GM23248 (cell line): ENCODE measurements at regions not wholly inside any gene's neighbourhood (a gene's known extent, or its start where the extent isn't known, plus 50 kb on each side); places are given as distances from the start of the nearest gene placed in this dataset.

Source experiments
- EZH2 ChIP-seq: fragments of 200-600 bp; sonication (generic); IDR thresholded peaks from 2 replicates; pipeline ENCODE4 v1.6.1; 2018; ENCODE audit warnings: antibody characterized with exemption, mild to moderate bottlenecking; ENCODE audit not compliant: insufficient read depth, poor library complexity, severe bottlenecking
- EZH2phosphoT487 ChIP-seq: fragments of 200-600 bp; sonication (generic); IDR thresholded peaks from 2 replicates; pipeline ENCODE4 v1.6.1; 2018; ENCODE audit warnings: antibody characterized with exemption, moderate library complexity, mild to moderate bottlenecking, low read depth; ENCODE audit not compliant: insufficient read depth

GRCh38 chr7:8963722-8964121, 530.3 kb downstream of the NXPH1 start:
- TF ChIP-seq EZH2phosphoT487 (no peak), EZH2 (no peak)
